HPDE6-E6E7 (cell line): ENCODE measurements at regions not wholly inside any gene's neighbourhood (a gene's known extent, or its start where the extent isn't known, plus 50 kb on each side); places are given as distances from the start of the nearest gene placed in this dataset.

Source experiments
- DNase-seq: peaks from one replicate; pipeline ENCODE4 v3.0.0; 2011; ENCODE audit warnings: missing footprints; ENCODE audit errors: extremely low spot score

- DNase-seq, result no peak
Observed at GRCh38 chr12:58580095-58580494, 340.2 kb downstream of the LRIG3 start.

DNA sequence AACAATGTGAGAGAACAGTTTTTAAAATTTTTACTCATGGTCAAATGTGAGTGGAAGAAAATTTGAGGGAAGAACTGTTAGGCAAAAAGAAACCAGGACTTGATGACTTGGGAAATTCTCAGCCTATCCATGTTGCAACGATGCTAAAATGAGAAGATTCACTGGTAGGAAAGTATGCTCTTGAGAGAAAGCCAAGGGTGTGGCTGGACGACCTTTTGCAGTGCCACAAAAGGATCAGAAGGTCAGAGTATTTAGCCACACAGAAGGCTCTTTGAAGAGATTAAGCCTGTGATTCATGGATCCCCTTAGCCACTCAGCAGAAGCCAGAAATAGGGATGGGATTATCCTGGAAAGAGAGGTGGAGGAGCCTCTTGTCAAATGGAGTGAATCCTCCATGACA lies 336.8 kb downstream of the LRIG3 start:
- no peak for DNase-seq

GRCh38 chr12:58583940-58584339 lies 336.4 kb downstream of the LRIG3 start:
- DNase-seq, result no peak

- no peak for DNase-seq
Observed at GRCh38 chr12:58584880-58585279, 335.4 kb downstream of the LRIG3 start.

GRCh38 chr12:58586762-58587161 lies 333.5 kb downstream of the LRIG3 start:
- DNase-seq, result no peak

GRCh38 chr12:58588770-58589169 lies 331.5 kb downstream of the LRIG3 start:
- peak; percentile 14 for DNase-seq

DNA sequence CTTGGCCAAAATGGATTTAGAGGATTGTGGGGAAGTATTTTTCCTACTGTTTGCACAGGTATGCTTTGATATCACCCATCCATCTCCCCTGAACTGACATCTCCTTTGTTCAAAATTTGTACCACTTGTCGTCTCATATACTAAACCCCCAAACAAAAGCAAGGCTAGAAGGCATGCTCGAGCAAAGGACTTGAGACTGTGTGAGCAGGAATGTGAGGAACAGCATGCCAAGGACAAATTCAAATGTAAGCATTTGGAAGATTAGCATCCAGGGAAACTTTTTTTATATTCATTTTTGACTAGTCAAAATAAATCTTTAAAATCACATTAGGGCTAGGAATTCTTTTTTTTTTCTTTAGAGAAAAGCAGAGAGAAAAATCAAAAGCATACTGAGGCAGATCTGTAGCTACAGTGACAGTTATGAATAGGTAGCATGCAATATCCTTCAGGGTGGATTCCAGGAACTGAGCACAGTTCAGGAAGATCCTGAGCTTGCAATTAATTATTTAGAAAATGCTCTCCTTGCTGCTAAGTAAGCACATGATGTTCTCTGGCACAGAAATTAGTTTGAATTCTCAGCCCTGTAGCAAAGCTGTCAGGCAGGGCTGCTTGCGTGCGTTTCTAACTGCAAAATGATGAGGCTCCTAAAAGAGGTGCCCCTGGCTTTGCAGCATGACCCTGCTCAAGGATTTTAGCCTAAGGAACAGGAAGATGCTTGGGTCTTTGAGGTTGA lies 327.7 kb downstream of the LRIG3 start:
- DNase-seq, result no peak

DNA sequence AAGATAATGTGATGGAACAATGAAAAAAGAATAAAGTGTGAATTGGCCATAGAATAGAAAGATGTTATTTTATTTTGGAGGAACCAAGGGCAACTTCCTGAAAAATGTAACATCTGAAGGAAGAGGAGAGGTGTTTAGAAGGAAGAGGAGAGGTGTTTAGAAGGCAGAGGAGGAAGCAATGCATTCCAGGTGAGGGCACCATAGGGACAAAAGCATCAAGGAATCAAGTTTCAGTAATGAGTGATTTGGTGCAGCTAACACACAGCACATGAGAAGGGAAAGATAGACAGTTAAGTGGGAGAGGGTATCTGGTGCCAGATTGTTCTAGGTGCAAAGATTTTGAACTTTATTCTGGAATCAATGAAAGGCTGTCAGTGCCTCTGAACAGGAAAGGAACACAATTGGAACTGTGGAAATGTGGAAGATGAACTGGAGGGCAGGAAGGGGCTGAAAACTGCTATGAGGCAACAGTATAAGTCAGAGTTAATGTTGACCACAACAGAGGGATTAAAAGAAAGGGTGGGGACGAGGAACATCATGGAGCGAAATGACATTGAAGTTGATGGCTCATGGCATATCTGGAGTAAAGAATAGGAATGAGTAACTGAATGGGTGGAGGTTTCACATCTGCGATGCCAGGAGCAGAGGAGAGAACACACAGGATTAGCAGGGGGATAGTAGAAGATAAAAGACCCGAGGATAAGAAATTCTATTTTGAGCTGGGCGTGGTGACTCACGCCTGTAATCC lies 326.6 kb downstream of the LRIG3 start:
- DNase-seq, result no peak

- no peak for DNase-seq
Observed at GRCh38 chr12:58596381-58596780, 323.9 kb downstream of the LRIG3 start.

GRCh38 chr12:58601529-58601928 lies 318.8 kb downstream of the LRIG3 start:
- DNase-seq, result no peak

DNA sequence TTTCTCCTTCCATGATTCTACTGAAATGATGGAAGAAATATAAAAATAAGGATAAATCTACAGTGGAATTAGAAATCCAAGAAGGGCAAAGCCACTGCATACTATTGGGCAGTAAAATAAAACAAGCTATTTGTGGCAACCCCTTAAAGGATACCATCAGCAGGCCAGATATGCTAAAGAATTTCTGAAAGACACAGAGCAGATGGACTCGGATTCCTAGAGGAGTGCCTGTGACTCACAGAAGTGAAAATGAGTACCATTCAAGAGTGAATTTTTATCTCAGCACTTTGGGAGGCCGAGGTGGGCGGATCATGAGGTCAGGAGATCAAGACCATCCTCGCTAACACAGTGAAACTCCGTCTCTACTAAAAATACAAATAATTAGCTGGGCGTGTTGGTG lies 318.1 kb downstream of the LRIG3 start:
- DNase-seq, result no peak

GRCh38 chr12:58602736-58603135 lies 317.6 kb downstream of the LRIG3 start:
- DNase-seq, result no peak

- DNase-seq, result no peak
Observed at GRCh38 chr12:58607805-58608204, 312.5 kb downstream of the LRIG3 start.

GRCh38 chr12:58608711-58609110 lies 311.6 kb downstream of the LRIG3 start:
- no peak for DNase-seq

GRCh38 chr12:58615047-58615446 lies 305.3 kb downstream of the LRIG3 start:
- no peak for DNase-seq

DNA sequence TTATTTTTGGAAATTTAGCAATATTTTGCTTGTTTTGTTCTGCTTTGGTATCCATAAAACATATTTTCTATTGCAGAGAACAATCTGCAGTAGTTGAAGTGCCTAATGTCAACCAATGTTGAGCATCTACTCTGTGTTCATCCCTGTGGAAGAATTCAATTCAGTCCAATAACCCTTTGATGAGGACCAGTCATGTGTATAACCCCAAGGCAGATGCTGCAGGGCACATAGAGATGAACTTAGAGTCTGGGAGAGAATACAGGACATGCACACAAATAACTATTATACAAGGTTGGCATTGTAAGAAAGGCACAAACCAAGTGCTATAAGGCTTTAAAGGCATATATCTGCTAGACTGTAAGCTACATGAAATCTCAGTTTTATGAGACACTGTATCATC lies 304.7 kb downstream of the LRIG3 start:
- DNase-seq, result no peak

- no peak for DNase-seq
Observed at GRCh38 chr12:58616618-58617017, 303.7 kb downstream of the LRIG3 start.

DNA sequence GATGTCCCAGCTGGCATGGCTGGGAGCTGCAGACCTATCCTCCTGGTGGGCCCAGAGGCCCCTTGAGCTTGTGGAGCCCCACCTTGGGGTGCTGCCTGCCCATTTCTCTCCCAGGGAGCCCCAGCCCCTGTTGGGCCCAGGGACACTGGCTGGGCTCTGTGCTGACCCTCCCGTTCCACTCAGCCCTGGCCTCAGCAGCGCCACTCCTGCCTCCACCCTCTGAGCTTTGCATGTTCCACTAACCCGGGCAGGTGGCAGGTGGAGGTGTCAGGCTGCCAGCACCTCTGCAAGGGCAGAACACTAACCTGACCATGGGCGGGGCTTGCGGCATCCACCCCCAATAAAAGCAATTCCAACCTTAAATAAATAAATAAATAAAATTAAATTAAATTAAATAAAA lies 299.2 kb downstream of the LRIG3 start:
- DNase-seq, result no peak

GRCh38 chr12:58629376-58629775 lies 290.9 kb downstream of the LRIG3 start:
- no peak for DNase-seq

DNA sequence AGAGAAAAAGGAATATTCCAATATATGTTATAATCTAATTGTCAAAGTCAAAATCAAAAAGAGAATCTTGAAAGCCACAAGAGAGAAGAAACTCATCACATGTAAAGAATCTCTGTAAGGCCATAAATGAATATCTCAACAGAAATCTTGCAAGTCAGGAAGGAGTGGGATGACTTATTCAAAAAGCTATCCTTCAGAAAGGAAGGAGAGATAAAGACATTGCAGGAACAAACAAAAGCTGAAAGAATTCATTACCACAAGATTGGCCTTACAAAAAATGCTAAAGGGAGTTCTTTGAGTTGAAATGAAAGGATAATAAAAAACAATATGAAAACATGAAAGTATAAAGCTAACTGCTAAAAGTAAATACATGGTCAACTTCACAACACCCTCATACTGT lies 286.8 kb downstream of the LRIG3 start:
- DNase-seq, result no peak

DNA sequence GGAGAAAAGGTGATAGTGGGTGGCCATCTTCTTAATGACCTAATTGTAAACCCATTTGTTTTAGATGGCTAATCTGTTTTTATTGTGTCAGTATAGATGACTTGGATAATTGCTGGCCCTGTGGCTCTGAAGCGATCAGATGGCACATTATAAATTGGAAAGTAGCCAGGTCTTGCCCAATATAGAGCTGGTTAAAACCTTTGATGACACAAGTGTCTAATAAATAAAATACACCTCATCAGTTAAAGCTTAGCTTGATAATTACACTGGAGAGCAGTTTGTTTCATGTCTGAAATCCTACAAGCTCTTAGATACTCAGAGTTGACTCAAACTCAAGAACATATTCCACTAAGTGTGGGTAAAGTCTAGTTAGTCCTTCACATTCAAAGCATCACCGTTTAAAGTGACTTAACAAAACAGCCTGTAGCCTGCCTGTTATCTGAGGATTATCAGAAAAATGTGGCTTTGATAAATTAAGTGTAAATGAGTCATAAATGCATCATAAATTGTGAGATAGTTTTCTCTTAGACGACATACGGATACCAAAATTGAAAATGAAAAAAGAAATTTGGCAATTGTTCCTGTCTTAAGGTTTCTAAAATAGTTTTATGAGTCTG lies 280.9 kb downstream of the LRIG3 start:
- DNase-seq, result no peak

DNA sequence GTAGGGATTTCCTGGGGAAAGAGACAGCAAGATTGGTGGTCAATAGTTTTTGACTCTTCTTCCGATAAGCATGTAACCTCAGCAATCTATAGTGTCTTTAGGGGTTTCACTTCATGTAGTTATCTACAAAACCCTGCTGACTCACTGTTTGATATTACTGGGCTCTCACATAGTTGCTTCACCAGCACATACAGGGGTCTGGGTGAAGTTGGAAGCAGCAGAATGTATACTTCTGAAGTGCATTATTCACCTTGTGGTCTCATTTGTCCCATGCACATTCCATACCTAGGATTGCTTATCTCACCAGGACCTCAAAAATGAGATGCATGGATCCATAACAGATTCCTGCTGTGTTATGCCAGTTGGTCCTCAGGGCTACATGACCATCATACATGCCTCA lies 280.0 kb downstream of the LRIG3 start:
- no peak for DNase-seq

- DNase-seq, result no peak
Observed at GRCh38 chr12:58645946-58646345, 274.4 kb downstream of the LRIG3 start.
